EH (cell line): ENCODE measurements at regions not wholly inside any gene's neighbourhood (a gene's known extent, or its start where the extent isn't known, plus 50 kb on each side); places are given as distances from the start of the nearest gene placed in this dataset.

Source experiments
- DNase-seq: peaks from one replicate; pipeline ENCODE4 v3.0.0-alpha.2; 2015; ENCODE audit warnings: low read depth

GRCh38 chr12:98217257-98217656 lies 298.1 kb upstream of the TMPO start:
- DNase-seq, result no peak

DNA sequence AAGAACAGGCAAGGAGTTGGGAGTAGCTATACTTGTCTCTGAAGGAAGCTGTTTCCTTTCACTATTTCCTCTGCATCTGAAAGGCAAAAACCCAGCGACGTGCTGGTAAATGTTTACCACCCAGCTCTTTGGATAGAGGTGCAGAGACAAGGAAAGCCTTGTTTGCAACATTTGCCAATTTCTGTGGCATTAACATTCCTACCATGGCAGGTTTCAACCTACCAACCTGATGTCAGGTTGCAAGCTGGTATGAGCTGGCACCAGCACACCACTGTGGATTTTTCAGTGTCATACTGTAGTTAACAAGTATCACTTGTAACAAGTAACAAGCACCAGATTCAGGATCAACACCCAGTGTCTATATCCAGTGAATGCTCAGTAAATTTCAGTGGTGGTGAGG lies 294.8 kb upstream of the TMPO start:
- no peak for DNase-seq

GRCh38 chr12:98221243-98221808 lies 294.1 kb upstream of the TMPO start:
- no peak for DNase-seq

GRCh38 chr12:98222135-98222534 lies 293.3 kb upstream of the TMPO start:
- DNase-seq, result no peak

- DNase-seq, result no peak
These were observed 290.7 kb upstream of the TMPO start for GRCh38 chr12:98224584-98225221.

DNA sequence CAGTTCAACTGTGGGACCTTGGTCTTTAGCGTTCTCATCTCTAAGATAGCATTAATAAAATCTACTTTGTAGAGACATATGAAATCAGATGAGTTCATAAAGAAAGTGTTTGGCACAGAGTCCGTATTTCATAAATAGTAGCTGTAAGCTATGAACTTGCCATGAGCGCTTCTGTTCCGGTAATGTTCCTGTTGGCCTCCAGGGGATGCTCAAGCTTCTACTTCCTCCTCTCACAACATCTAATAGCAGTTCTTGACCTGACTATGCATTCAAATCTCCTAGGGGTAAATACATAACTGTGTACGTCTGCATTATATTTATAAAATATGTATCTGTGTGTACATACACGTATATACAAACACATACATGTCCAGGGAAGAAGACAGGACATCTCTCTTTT lies 288.2 kb upstream of the TMPO start:
- no peak for DNase-seq

DNA sequence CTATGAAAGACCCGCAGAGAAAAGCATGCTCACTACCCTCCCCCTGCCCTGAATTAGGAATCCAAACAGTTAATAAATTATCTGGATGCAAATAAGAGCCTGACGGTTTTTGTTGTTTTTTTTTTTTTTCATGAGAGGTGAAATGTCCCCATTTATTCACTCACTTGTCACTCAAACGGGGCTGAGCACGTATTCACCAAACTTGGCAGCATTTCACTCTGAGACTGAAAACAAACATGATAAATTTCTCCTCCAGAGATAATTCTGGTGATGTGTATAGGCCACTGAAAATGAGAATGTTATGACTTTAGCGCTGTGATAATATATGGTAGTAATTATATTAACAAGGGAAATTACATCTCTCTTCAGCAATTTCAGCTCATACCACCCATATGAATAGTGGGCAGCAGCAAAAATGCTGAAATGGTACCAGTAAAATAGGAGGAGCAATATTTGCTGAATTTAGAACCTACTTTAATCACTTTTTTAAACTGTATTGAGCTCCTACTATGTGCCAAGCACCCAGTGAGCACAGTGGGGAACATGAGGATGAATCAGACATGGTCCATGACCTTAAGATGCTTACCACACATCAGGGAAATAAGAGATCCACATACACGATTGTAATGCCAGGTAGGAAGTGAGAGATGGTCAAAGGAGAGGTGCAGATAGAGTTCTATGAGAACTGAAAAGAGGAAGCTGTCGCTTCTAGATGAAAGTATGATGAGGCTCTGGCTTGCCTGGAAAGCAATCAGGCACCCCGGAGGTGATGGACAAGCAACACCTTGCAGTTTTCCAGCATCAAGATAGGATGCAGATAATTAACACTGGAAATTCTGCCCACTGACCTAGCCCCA lies 286.5 kb upstream of the TMPO start:
- DNase-seq, result no peak

DNA sequence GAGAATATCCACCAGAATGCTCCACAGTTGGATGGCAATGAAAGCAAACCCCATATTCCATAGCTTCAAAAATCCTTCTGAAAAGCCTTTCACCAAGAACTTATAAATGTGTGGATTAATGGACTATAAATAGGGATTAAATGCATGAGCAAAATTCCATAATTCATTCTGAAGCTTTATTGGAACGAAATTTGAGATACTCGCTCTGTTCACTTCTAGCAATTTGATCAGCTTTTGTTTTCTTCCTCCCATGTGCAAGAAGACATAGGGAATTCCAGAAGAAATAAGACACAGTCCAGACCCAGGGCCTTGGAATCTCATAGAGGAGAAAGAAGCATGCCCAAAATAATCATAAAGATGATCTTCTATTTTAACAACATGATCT lies 285.9 kb upstream of the TMPO start:
- DNase-seq, result no peak

- no peak for DNase-seq
These were observed 282.5 kb upstream of the TMPO start for GRCh38 chr12:98232753-98233390.

- DNase-seq, result no peak
These were observed 280.1 kb upstream of the TMPO start for GRCh38 chr12:98235301-98235700.

- peak; percentile 26 for DNase-seq
These were observed 276.8 kb upstream of the TMPO start for GRCh38 chr12:98238515-98239130.

GRCh38 chr12:98243190-98243589 lies 272.2 kb upstream of the TMPO start:
- DNase-seq, result no peak

- DNase-seq, result no peak
These were observed 271.3 kb upstream of the TMPO start for GRCh38 chr12:98244136-98244535.

DNA sequence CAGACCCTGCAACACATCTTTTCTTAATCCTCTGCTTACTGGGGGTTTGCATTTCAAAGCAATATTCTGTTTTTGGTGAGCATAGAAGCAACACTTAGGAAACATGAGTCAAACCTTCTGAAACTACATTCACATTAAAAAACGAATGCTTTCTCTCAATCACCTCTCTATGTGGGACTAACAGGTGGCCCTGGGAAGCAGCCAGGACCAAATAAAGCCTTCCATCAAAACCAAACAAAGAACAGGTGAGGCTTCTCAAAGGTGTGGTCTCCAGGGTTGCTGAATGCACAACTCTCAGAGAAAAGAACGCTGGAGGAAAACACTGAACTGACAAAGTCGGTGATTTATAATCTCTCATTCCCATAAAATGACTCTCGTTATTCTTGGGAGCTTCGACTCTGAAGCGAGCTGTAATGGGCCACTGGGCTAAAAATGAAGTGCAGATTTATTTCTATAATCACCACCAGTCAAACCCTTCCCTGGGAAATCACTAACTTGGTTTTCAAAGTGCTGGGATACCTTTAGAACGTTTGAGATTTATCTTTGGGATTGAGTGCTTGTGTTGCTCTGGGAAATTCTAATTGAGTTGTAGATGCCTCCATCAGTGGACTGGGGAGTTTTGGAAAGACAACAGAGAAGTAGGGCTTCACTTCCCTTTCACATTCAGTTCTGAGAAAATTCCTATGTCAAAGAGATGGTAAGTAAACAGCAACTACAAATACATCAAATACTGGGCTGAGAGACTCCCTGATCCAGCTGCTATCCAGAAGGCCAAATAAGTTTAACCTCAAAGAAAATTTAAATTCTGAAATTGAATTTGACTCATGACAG lies 262.0 kb upstream of the TMPO start:
- DNase-seq, result no peak

GRCh38 chr12:98256830-98257229 lies 258.6 kb upstream of the TMPO start:
- no peak for DNase-seq

GRCh38 chr12:98259693-98260092 lies 255.7 kb upstream of the TMPO start:
- DNase-seq, result no peak

DNA sequence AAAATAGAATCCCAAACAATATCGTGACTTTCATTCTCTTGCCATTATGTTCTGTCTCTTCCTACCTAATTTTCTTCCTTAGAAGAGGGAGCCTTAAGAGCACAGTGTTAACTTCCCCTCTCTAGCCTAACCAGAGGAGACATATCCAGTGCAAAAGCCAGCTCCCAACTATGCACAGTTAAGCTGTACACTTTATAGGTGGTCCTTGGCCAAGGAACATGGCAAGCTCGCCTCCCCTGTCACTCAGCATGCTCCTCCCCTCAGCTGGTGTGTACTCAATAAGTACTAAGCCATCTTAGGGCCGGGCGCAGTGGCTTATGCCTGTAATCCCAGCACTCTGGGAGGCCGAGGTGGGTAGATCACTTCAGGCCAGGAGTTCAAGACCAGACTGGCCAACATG lies 255.1 kb upstream of the TMPO start:
- no peak for DNase-seq

- DNase-seq, result no peak
These were observed 252.5 kb upstream of the TMPO start for GRCh38 chr12:98262902-98263301.

DNA sequence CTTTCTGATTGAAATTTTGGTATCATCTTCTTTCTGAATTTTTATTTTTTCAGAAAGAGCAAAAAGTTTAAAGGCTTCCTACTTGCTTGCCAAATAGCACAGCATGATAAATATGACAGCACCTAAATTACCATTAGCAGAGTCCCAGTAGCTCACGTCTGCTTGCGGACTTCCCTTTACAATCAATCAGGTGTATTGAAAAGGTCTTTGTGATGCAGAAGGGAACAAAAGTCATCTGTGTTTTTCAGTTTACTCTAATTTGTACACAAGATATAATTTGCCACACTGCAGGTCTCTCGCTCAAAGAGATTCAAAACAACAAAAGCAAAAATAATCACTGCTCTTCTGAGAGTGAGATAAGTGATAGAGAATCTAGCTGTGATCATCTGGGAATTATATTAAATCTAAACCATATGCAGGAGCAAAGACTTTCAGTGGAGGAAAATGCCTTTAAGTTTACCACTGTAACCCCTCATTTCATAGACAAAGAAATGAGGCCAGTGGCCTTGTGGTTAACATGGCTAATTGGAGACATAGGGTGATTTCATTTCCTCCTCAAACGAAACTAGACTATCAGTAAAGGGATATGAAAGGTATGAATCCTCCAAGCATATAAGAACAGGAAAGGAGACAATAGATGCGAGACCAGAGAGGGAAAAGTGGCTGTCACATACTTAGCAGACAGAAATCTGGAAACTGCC lies 240.8 kb upstream of the TMPO start:
- no peak for DNase-seq

DNA sequence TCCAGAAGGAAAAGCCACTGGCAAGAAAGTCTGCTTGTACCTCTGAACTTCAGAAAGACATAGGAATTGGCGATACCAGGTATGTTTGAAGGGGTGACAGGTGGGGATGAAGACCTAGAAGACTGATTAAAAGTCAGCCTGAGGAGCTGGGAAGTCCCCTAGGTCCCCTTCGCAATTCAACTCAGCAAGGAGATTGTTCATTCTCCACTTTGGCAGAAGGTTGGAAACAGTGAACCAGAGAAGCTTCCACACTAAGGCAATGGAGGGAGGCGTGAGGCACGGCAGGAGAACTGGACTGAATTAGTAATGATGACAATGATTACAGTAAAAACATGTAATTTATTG lies 240.3 kb upstream of the TMPO start:
- DNase-seq, result no peak

DNA sequence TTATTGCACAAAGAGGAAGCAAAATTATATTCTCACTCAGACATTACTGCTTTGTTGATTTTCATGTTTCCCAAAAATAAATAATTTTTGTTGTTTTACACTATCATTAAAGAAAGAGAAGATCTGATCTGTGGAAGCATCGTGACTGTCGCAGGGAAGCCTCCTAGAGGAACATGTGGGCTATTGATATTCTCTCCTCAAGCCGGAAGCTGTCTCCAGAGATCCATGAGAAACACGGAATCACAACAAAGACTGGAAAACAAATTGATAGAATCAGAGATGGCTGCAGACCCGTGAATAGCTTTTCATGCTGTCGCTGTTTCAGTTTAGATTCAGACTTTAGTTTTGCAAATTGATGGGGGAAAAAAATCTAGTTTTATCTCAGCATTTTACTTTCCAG lies 235.2 kb upstream of the TMPO start:
- no peak for DNase-seq
